Fibroblast of skin of right quadriceps (primary cell): ENCODE measurements at regions not wholly inside any gene's neighbourhood (a gene's known extent, or its start where the extent isn't known, plus 50 kb on each side); places are given as distances from the start of the nearest gene placed in this dataset.
"Not testable (repeated sequence)": the region's sequence is repeated elsewhere in the genome, so short reads cannot be mapped to it uniquely, and the experiment has no call there.

ENCODE experiments used
- DNase-seq: peaks from one replicate; pipeline ENCODE4 v3.0.0-alpha.2; 2013

GRCh38 chr5:39948341-39948740 is 523.6 kb upstream of the DAB2 start:
- no peak for DNase-seq

DNA sequence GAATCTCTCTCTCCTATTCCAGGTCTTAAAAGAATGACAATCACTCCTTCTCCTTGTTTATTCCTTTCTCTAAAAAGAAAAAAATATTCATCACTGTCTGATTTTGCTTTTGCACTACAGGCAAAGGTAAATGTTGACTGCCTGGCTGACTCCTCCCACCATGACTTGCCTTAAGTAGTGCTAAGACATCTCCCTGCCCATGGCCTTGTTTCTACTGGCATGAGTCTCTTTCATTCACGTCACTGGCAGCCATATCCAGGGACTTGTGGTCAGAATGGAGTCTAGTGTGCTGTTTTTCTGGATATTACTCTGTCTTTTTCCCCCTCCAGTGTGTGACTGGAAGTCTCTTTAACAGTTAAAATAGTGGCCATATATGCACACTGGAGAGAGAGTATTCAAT is 522.9 kb upstream of the DAB2 start:
- no peak for DNase-seq

DNA sequence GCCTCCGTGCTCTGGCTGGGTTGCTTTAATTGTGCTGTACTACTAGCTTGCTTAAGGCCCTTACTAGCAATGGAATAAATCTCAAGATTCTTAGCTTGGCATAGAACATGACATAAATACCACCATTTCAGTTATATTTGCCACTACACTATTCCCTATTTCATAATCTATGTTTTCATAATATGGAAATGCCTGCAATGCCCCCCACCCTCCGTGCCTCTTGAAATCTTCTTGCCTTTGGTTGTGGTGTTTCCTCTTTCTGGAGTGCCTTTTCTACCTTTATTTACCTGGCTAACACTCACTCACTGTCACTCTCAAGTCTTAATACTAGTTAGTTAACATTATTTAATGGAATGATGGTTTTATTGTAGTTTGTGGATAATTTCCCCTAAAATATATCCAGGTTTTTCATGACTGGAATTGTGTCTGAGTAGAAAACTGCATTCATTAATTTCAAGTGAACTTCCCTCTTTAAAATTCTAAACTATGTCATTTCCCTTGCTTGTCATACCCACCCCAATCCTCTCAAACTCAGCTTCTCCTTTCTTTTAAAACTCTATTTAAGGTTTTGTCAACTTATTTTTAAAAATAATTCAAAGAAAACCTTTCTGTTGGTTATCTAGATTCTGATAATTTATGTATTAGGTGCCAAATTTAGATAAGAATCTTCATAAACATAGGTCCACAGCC is 521.7 kb upstream of the DAB2 start:
- DNase-seq = no peak

- DNase-seq = no peak
These were observed 521.1 kb upstream of the DAB2 start for GRCh38 chr5:39945870-39946269.

DNA sequence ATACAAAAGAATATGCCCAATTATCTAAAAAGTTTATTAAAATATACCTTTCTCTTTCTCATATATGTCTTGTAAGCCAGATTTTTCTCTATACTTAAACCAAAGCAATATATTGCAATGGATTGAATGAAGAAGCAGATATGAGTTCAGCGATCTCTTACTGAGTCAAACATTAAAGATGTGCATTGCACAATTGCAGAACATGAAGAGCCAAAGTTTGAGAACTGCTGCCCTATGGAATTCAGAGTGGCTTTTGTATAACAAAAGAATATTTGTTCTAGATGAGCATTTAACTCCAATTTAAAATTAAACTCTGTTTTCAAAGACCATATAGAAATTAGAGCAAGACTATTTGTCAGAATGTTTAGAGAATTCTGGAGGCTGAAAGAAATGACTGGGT is 519.0 kb upstream of the DAB2 start:
- no peak for DNase-seq

DNA sequence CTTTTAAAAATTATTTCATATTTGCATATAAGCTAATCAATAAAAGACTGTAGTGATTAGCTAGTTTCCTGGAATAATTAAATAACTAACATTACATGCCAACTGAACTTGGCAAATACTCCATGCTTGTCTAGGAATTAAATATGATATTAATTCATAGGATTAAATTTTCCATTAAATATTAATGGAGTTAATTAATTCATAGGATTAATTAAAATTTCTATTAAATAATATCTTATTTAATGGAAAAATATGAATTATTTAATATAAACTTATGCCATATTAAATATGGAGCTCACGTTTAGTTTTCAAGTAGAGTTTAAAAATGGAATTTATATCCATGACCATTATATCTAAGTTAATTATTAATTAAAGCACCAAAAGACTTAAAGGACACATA is 517.8 kb upstream of the DAB2 start:
- DNase-seq = no peak

DNA sequence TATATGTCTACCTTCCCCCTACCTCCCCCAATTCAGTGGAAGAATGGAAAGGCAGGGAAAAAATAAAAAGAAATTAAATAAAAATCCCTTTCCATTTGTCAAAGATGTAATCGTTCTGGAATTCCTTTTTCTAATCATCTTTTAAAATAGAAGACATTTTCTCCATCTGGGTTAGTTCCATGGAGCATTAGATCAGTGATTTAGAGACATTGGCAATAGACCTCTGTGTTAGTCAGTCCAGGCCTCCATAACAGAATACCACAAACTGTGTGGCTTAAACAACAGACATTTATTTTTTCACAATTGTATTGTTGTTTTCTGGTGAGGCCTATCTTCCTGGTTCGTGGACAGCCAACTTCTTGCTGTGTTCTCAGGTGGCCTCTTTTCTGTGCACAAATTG is 516.6 kb upstream of the DAB2 start:
- no peak for DNase-seq

- DNase-seq = no peak
These were observed 510.1 kb upstream of the DAB2 start for GRCh38 chr5:39934830-39935229.

GRCh38 chr5:39933061-39933460 is 508.3 kb upstream of the DAB2 start:
- DNase-seq = no peak

- DNase-seq = no peak
These were observed 503.9 kb upstream of the DAB2 start for GRCh38 chr5:39928709-39929108.

DNA sequence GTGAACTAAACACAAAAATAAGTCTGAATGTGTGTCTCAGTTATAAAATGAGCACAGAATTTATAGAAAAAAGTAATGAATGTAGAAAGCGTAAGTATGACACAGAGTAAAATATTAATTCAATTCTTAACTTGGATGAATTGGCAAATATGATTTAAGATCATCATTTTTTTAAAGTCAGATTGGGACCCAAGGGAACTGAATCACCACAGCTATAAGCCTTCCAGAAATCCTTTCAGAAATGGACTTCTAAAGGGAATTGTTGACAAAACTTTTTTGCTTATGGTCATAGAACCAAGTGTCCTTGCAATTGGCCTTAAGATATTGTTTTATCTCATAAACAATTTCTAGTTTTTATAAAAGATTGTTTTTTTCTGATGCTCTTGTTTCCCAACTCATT is 495.1 kb upstream of the DAB2 start:
- DNase-seq = no peak

DNA sequence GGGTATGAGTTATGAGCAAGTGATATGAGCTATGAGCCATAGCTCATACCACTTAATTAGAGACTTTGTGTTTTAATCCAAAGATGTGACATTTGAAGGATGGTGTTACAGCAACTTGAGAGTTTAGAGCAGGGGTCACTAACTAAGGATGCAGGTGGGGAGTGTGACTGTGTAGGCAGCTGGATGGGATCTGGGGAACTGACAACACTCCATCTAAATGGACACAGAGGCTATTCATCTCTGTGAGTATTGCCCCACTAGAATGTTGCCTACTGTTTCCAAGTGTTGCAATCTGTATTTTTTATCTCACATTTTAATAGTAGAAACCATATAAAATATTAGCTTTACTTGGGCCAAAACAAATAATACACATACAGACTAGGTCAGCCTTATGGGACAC is 488.1 kb upstream of the DAB2 start:
- no peak for DNase-seq

DNA sequence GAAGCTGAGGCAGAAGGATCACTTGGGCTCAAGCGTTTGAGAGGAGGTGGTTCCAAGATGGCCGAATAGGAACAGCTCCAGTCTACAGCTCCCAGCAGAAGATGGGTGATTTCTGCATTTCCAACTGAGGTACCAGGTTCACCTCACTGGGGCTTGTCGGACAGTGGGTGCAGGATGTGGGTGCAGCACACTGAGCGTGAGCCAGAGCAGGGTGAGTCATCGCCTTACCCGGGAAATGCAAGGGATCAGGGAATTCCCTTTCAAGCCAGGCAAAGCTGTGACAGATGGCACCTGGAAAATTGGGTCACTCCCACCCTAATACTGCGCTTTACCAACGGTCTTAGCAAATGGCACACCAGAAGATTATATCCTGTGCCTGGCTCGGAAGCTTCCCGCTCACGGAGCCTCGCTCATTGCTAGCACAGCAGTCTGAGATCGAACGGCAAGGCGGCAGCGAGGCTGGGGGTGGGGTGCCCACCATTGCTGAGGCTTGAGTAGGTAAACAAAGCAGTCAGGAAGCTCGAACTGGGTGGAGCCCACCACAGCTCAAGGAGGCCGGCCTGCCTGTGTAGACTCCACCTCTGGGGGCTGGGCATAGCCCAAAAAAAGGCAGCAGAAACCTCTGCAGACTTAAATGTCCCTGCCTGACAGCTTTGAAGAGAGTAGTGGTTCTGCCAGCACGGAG is 482.6 kb upstream of the DAB2 start:
- not testable (repeated sequence) for DNase-seq

DNA sequence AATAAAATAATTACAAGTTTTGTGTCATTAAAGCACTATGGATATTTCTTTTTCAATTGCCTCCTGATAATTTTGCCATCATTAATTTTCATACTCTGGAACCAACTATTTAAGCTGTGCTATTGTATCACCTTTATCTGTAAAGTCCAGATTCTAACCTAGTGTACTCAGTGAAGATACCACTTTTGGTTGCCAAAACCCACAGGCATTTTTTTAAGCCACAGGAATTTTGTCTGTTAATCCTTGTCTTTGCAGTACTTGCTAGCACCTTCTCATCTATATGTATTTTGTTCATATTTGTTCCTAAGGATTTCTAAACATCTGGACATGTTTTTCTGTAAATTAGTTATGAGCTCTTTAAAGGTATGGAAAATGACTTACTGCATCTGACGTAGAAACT is 481.4 kb upstream of the DAB2 start:
- DNase-seq = peak; percentile 57

GRCh38 chr5:39905356-39905755 is 480.6 kb upstream of the DAB2 start:
- no peak for DNase-seq

- no peak for DNase-seq
These were observed 477.8 kb upstream of the DAB2 start for GRCh38 chr5:39902626-39903025.

GRCh38 chr5:39898731-39899130 is 474.0 kb upstream of the DAB2 start:
- no peak for DNase-seq

- DNase-seq = no peak
These were observed 471.9 kb upstream of the DAB2 start for GRCh38 chr5:39896706-39897105.

GRCh38 chr5:39896104-39896503 is 471.3 kb upstream of the DAB2 start:
- no peak for DNase-seq

- DNase-seq = peak; percentile 10
These were observed 467.9 kb upstream of the DAB2 start for GRCh38 chr5:39892708-39893107.

GRCh38 chr5:39891376-39891775 is 466.6 kb upstream of the DAB2 start:
- peak; percentile 48 for DNase-seq

- no peak for DNase-seq
These were observed 456.2 kb upstream of the DAB2 start for GRCh38 chr5:39880985-39881384.

- DNase-seq = no peak
These were observed 452.7 kb upstream of the DAB2 start for GRCh38 chr5:39877479-39877878.

DNA sequence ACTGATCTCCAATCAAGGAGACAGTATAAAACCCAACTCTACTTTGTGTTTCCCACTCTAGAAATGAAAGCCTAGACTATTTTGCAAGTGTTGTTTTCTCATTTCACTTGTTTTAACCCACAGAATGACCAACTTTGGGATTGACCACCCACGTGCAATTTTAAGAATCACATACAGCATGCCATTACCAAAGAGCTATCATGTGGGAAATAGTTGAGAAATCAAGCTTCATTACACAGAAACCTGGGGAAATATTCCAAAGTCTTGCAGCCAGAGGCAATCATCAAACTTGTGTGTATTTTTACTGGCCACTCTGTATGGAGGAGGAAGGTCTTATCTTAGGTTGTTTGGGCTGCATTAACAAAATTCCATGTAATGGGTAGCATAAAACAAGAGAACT is 451.4 kb upstream of the DAB2 start:
- no peak for DNase-seq

GRCh38 chr5:39870137-39870536 is 445.4 kb upstream of the DAB2 start:
- no peak for DNase-seq
